ENCODE measurements at regions not wholly inside any gene's neighbourhood (a gene's known extent, or its start where the extent isn't known, plus 50 kb on each side); places are given as distances from the start of the nearest gene placed in this dataset.

DNA sequence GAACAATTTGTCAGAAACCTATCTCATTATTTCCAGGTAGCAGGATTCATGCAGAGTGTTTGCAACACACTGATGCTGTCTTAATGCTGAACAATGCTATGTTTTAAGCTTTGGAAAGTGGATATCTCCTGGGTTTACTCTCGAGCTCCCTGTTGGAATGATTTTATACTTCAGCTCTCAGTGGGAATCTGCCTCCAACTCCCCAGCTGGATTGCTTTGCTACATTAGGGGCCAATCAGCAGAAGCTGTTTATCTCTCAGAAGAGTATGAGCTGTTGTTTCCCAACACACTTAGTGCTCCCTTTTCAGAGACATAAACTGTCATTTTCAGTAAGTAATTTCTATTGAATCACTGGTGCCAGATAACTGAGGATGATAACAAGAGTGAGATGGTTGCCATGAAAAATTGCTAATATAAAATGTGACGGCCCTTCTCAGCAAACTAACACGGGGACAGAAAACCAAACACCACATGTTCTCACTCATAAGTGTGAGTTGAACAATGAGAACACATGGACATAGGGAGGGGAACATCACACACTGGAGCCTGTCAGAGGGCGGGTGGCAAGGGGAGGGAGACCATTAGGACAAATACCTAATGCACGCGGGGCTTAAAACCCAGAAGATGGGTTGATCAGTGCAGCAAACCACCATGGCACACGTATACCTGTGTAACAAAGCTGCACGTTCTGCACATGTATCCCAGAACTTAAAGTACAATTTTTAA lies 265.9 kb upstream of the RUNX1 start:
- DNase-seq (ENCODE audit: low read depth, low spot score) (no peak), FAIRE-seq (no peak)
- Histone ChIP-seq H3K4me3 (replicated peaks in 1 of 3; ENCODE audit: insufficient read depth in 1 of 3, low read depth in 1 of 3, low read length in 3 of 3) (no peak overlapping the region), H3K4me1 (ENCODE audit: control insufficient read depth, extremely low read depth, insufficient read depth, low read length) (no peaks in the 10 kb centered on the region), H3K27me3 (ENCODE audit: control insufficient read depth in 2 of 2, insufficient read depth in 2 of 2, low read length in 2 of 2) (peaks cover 0 to 2% of the 10 kb centered on the region in 2 experiments), H3K36me3 (ENCODE audit: control insufficient read depth in 2 of 2, extremely low read depth in 1 of 2, insufficient read depth in 2 of 2, low read length in 2 of 2) (no peaks in the 10 kb centered on the region), H3K79me2 (ENCODE audit: control insufficient read depth, insufficient read depth, low read length) (no peaks in the 10 kb centered on the region), H3K27ac (ENCODE audit: insufficient read depth, low read depth, low read length) (no peak overlapping the region), H2AFZ (ENCODE audit: low read depth, low read length) (no peak overlapping the region), H3K9me1 (replicated peaks; ENCODE audit: control insufficient read depth, extremely low read depth, insufficient read depth, low read length) (no peaks in the 10 kb centered on the region), H4K20me1 (replicated peaks; ENCODE audit: control insufficient read depth, extremely low read depth, insufficient read depth, low read length) (no peaks in the 10 kb centered on the region), H3K9me3 (replicated peaks; ENCODE audit: control insufficient read depth, insufficient read depth, low read length) (no peaks in the 10 kb centered on the region), H3K4me2 (ENCODE audit: insufficient read depth, low read length) (no peak overlapping the region), H3K9ac (replicated peaks; ENCODE audit: extremely low read depth, insufficient read depth, low read length) (no peak overlapping the region)
- dilution Hi-C loops (cut with MboI; ENCODE audit: extremely low pct_ligation_motif_present, low sequenced_read_pairs): no loop called here
- ChIA-PET CTCF (no interaction called here), POLR2A (no interaction called here)
- no peak for TF ChIP-seq JUN (IDR thresholded peaks at IDR 0.05; ENCODE audit: borderline replicate concordance, insufficient read depth, insufficient read length, low read depth)
- no peak for TF ChIP-seq POLR2AphosphoS5 (IDR thresholded peaks at IDR 0.05; ENCODE audit: insufficient read depth, low read depth, low read length)
- TF ChIP-seq, protein P1, sequence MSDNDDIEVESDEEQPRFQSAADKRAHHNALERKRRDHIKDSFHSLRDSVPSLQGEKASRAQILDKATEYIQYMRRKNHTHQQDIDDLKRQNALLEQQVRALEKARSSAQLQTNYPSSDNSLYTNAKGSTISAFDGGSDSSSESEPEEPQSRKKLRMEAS (IDR thresholded peaks at IDR 0.05; ENCODE audit: insufficient read depth, insufficient read length): no peak
- TF ChIP-seq MYC (IDR thresholded peaks at IDR 0.05; ENCODE audit: low read depth, low read length): no peak
- TF ChIP-seq EZH2 (IDR thresholded peaks at IDR 0.05; ENCODE audit: borderline replicate concordance, low read depth, low read length, severe bottlenecking): no peak
- TF ChIP-seq, protein P2, sequence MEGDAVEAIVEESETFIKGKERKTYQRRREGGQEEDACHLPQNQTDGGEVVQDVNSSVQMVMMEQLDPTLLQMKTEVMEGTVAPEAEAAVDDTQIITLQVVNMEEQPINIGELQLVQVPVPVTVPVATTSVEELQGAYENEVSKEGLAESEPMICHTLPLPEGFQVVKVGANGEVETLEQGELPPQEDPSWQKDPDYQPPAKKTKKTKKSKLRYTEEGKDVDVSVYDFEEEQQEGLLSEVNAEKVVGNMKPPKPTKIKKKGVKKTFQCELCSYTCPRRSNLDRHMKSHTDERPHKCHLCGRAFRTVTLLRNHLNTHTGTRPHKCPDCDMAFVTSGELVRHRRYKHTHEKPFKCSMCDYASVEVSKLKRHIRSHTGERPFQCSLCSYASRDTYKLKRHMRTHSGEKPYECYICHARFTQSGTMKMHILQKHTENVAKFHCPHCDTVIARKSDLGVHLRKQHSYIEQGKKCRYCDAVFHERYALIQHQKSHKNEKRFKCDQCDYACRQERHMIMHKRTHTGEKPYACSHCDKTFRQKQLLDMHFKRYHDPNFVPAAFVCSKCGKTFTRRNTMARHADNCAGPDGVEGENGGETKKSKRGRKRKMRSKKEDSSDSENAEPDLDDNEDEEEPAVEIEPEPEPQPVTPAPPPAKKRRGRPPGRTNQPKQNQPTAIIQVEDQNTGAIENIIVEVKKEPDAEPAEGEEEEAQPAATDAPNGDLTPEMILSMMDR (IDR thresholded peaks at IDR 0.05; ENCODE audit: extremely low read depth in 1 of 2, insufficient read depth in 1 of 2, low read depth in 1 of 2, low read length in 2 of 2): no peak
- TF ChIP-seq POLR2A (IDR thresholded peaks at IDR 0.05; ENCODE audit: low read depth, low read length): no peak
- TF ChIP-seq GATA2 (IDR thresholded peaks at IDR 0.05; ENCODE audit: insufficient read depth, insufficient read length, low read depth, low read length): no peak
- TF ChIP-seq FOS (IDR thresholded peaks at IDR 0.05; ENCODE audit: borderline replicate concordance, insufficient read depth, low read length): no peak
- intact Hi-C loops (cut with micrococcal nuclease): no loop called here
- no TSS peak for BruUV-seq (replicated peaks)

Measured in endothelial cell of umbilical vein (primary cell).